K562 (cell line): ENCODE measurements at regions not wholly inside any gene's neighbourhood (a gene's known extent, or its start where the extent isn't known, plus 50 kb on each side); places are given as distances from the start of the nearest gene placed in this dataset.
A peak's percentile ranks its signal among the peaks of the same experiment; 100 is the strongest.

Source experiments
- BRCA1 ChIP-seq, 2 experiments: fragments of 450-650 bp in 1 of 2; sonication (generic) in 1 of 2; formaldehyde crosslinking in 1 of 2; IDR thresholded peaks; 2 replicates each; pipeline versions ENCODE4 v1.5.0 to v1.6.1; 2017 to 2020; ENCODE audit warnings: mild to moderate bottlenecking in 1 of 2, missing genetic modification reagents in 1 of 2
- CBFA2T3 ChIP-seq: fragments of 450-650 bp; IDR thresholded peaks from 2 replicates; pipeline ENCODE4 v1.6.1; 2017
- CBX1 ChIP-seq: sonication (generic); IDR thresholded peaks from 2 replicates; pipeline ENCODE4 v1.6.1; 2016; ENCODE audit warnings: antibody characterized with exemption, low read depth, mild to moderate bottlenecking
- CEBPG ChIP-seq, 3 experiments: fragments of 200-800 bp in 1 of 3; sonication (Bioruptor generic) in 1 of 3; sonication (generic) in 1 of 3; formaldehyde crosslinking in 1 of 3; IDR thresholded peaks in 2 of 3; conservative IDR thresholded peaks in 1 of 3; 2 replicates each; pipeline versions ENCODE4 v1.6.1 to v1.8.0; 2016 to 2022; ENCODE audit warnings: missing compliant biosample characterization in 2 of 3, missing genetic modification characterization in 2 of 3, mild to moderate bottlenecking in 1 of 3, missing genetic modification reagents in 1 of 3
- GATAD2A ChIP-seq: fragments of 450-650 bp; IDR thresholded peaks from 2 replicates; pipeline ENCODE4 v1.6.1; 2017
- HDAC8 ChIP-seq: fragments of 450-650 bp; IDR thresholded peaks from 2 replicates; pipeline ENCODE4 v1.6.1; 2016; ENCODE audit warnings: mild to moderate bottlenecking, missing genetic modification characterization, moderate library complexity, missing compliant biosample characterization
- L3MBTL2 ChIP-seq: fragments of 450-650 bp; IDR thresholded peaks from 2 replicates; pipeline ENCODE4 v1.6.1; 2016; ENCODE audit warnings: mild to moderate bottlenecking, moderate library complexity
- NFIC ChIP-seq: fragments of 450-650 bp; IDR thresholded peaks from 2 replicates; pipeline ENCODE4 v1.6.1; 2017; ENCODE audit warnings: mild to moderate bottlenecking, inconsistent platforms
- NONO ChIP-seq, 2 experiments: fragments of 200-400 bp in 1 of 2; fragments of 450-650 bp in 1 of 2; formaldehyde crosslinking in 1 of 2; IDR thresholded peaks; 2 replicates each; pipeline ENCODE4 v1.6.1; 2017; ENCODE audit warnings: low read depth in 2 of 2, mild to moderate bottlenecking in 2 of 2, moderate library complexity in 2 of 2, low read length in 1 of 2
- PHB2 ChIP-seq: fragments of 450-650 bp; IDR thresholded peaks from 2 replicates; pipeline ENCODE4 v1.6.1; 2017; ENCODE audit warnings: low read depth
- POLR2AphosphoS2 ChIP-seq: IDR thresholded peaks from 2 replicates; pipeline ENCODE4 v1.6.1; 2012; ENCODE audit warnings: low read length, improper control_type of control experiment
- SRSF3 ChIP-seq: fragments of 200-400 bp; formaldehyde crosslinking; IDR thresholded peaks from 2 replicates; pipeline ENCODE4 v1.6.1; 2016; ENCODE audit warnings: mild to moderate bottlenecking, low read length, moderate library complexity; ENCODE audit not compliant: insufficient read depth
- TAL1 ChIP-seq: fragments of 450-650 bp; IDR thresholded peaks from 2 replicates; pipeline ENCODE4 v1.6.1; 2016; ENCODE audit warnings: mild to moderate bottlenecking
- XRCC5 ChIP-seq: fragments of 200-400 bp; formaldehyde crosslinking; IDR thresholded peaks from 2 replicates; pipeline ENCODE4 v1.6.1; 2017; ENCODE audit warnings: low read depth, mild to moderate bottlenecking, low read length
- ZNF280A ChIP-seq: fragments of 450-650 bp; IDR thresholded peaks from 2 replicates; pipeline ENCODE4 v1.6.1; 2018; ENCODE audit warnings: mild to moderate bottlenecking, low read depth; ENCODE audit not compliant: partially characterized antibody
- ZNF3 ChIP-seq: fragments of 250-450 bp; sonication (Bioruptor Pico); IDR thresholded peaks from 2 replicates; pipeline ENCODE4 v1.5.0; 2021; ENCODE audit warnings: mild to moderate bottlenecking, moderate library complexity
- ZNF444 ChIP-seq: fragments of 250-450 bp; sonication (Bioruptor Pico); IDR thresholded peaks from 2 replicates; pipeline ENCODE4 v1.4.0; 2020; ENCODE audit warnings: mild to moderate bottlenecking, moderate library complexity
- TF ChIP-seq, protein P1 (sequence below): fragments of 450-650 bp; IDR thresholded peaks from 2 replicates; pipeline ENCODE4 v1.6.1; 2016; ENCODE audit warnings: low read depth, mild to moderate bottlenecking, moderate library complexity
- TF ChIP-seq, protein P2 (sequence below): fragments of 250-450 bp; sonication (Bioruptor Pico); IDR thresholded peaks from 2 replicates; pipeline ENCODE4 v1.5.0; 2020; ENCODE audit warnings: mild to moderate bottlenecking
- TF ChIP-seq, protein P3 (sequence below): fragments of 450-650 bp; IDR thresholded peaks from 2 replicates; pipeline ENCODE4 v1.6.1; 2016
- TF ChIP-seq, protein P4 (sequence below), 2 experiments: IDR thresholded peaks; 2 replicates each; pipeline ENCODE4 v1.6.1; 2011; ENCODE audit warnings: borderline replicate concordance in 1 of 2, control low read depth in 1 of 2, low read depth in 1 of 2, low read length in 1 of 2, mild to moderate bottlenecking in 1 of 2, mixed read lengths in 1 of 2, moderate library complexity in 1 of 2; ENCODE audit not compliant: insufficient read depth in 1 of 2, insufficient read length in 1 of 2, poor library complexity in 1 of 2, severe bottlenecking in 1 of 2; ENCODE audit errors: extremely low read depth in 1 of 2

- TF ChIP-seq SRSF3 (no peak), ZNF444 (CRISPR knock-in tag) (no peak), HDAC8 (no peak), CBX1 (peak; percentile 93; the same call in 1 of the 2 replicates), XRCC5 (no peak), ZNF3 (CRISPR knock-in tag) (no peak), PHB2 (no peak), POLR2AphosphoS2 (no peak), L3MBTL2 (no peak), NFIC (peak; percentile 19; the same call in 1 of the 2 replicates), CBFA2T3 (peak; percentile 54; the same call in 1 of the 2 replicates), BRCA1 (IDR thresholded peaks at IDR 0.05) (no peak), BRCA1 (CRISPR knock-in tag; IDR thresholded peaks at IDR 0.05) (no peak), NONO (IDR thresholded peaks at IDR 0.05; ENCODE audit: low read depth in 2 of 2, low read length in 1 of 2) (no peak), ZNF280A (peak; percentile 85), CEBPG (CRISPR knock-in tag; IDR thresholded peaks at IDR 0.05) (no peak), CEBPG (tag; conservative IDR thresholded peaks at IDR 0.05 in 1 of 2, IDR thresholded peaks at IDR 0.05 in 1 of 2) (peak in 1 of 2 experiments; percentile 23; a peak in 1 of 4 replicates), TAL1 (peak; percentile 39; the same call in 1 of the 2 replicates), GATAD2A (no peak)
- TF ChIP-seq, protein P1, sequence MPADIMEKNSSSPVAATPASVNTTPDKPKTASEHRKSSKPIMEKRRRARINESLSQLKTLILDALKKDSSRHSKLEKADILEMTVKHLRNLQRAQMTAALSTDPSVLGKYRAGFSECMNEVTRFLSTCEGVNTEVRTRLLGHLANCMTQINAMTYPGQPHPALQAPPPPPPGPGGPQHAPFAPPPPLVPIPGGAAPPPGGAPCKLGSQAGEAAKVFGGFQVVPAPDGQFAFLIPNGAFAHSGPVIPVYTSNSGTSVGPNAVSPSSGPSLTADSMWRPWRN = no peak
- TF ChIP-seq, protein P2, sequence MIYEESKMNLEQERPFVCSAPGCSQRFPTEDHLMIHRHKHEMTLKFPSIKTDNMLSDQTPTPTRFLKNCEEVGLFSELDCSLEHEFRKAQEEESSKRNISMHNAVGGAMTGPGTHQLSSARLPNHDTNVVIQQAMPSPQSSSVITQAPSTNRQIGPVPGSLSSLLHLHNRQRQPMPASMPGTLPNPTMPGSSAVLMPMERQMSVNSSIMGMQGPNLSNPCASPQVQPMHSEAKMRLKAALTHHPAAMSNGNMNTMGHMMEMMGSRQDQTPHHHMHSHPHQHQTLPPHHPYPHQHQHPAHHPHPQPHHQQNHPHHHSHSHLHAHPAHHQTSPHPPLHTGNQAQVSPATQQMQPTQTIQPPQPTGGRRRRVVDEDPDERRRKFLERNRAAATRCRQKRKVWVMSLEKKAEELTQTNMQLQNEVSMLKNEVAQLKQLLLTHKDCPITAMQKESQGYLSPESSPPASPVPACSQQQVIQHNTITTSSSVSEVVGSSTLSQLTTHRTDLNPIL (CRISPR knock-in tag) = no peak
- TF ChIP-seq, protein P3, sequence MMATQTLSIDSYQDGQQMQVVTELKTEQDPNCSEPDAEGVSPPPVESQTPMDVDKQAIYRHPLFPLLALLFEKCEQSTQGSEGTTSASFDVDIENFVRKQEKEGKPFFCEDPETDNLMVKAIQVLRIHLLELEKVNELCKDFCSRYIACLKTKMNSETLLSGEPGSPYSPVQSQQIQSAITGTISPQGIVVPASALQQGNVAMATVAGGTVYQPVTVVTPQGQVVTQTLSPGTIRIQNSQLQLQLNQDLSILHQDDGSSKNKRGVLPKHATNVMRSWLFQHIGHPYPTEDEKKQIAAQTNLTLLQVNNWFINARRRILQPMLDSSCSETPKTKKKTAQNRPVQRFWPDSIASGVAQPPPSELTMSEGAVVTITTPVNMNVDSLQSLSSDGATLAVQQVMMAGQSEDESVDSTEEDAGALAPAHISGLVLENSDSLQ = no peak
- TF ChIP-seq, protein P4, sequence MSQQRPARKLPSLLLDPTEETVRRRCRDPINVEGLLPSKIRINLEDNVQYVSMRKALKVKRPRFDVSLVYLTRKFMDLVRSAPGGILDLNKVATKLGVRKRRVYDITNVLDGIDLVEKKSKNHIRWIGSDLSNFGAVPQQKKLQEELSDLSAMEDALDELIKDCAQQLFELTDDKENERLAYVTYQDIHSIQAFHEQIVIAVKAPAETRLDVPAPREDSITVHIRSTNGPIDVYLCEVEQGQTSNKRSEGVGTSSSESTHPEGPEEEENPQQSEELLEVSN (IDR thresholded peaks at IDR 0.05; ENCODE audit: borderline replicate concordance in 1 of 2, extremely low read depth in 1 of 2, insufficient read depth in 1 of 2, insufficient read length in 1 of 2, low read depth in 1 of 2, low read length in 1 of 2, poor library complexity in 1 of 2, severe bottlenecking in 1 of 2) = no peak
Measured at GRCh38 chr6:15893556-15894253, 230.9 kb upstream of the DTNBP1 start (continued).
